ENCODE measurements at regions not wholly inside any gene's neighbourhood (a gene's known extent, or its start where the extent isn't known, plus 50 kb on each side); places are given as distances from the start of the nearest gene placed in this dataset.
"Not testable (repeated sequence)": the region's sequence is repeated elsewhere in the genome, so short reads cannot be mapped to it uniquely, and the experiment has no call there.

DNA sequence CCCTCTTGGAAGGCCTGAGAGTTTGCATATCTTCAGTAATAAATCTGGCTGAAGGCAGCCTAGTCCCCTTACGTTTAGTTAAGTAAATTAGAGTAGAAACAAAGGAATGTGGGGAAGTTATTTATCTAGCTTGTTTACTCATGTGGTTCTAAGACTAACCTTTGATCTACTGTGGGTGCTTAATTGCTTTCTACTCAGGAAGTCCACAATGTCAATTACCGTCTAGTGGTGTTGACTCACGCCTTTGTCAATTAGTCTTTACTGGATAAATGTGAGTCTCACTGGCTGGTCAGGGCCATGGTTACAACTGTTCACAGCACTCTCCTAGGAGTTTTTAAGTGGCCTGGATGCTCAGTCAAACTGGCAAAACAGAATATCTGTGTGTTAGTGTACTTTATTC, 2338.4 kb downstream of the TP53TG3F start:
- H4K20me1 ChIP-seq (ENCODE audit: control insufficient read depth, extremely low read depth, insufficient read depth, low read length): no peaks in the 10 kb centered on the region

DNA sequence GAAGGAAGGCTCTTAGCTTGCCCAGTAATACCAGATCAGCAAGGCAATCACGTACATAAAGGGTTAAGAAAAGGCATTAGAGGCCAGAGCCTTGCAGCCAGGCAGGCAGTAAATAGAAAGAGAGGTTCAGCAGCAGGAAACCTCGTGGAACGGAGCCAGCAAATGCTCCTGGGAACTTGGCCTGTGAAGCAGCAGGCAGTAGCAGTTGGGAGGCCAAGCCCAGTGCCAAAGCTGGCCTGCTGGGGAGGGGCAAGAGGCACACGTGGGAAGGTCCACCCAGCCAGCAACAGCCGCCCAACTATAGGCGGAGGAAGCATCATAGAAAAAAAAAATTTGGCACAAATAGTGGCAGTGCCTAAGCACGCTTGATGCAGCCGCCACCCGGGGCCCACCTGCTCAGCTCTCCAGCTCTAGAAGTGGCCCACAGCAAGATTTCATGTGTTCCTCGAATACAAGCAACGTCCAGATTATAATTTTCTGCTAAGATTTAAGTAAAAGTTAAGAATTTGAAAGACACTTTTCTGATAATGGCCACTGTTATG, 2339.5 kb downstream of the TP53TG3F start:
- FAIRE-seq (no peak), DNase-seq (ENCODE audit: low read depth, low spot score) (no peak)
- H4K20me1 ChIP-seq (ENCODE audit: control insufficient read depth, extremely low read depth, insufficient read depth, low read length): no peaks in the 10 kb centered on the region
- no peak overlapping the region for H3K27ac ChIP-seq (ENCODE audit: control insufficient read depth, insufficient read depth, low read length)
- no peak overlapping the region for H3K4me3 ChIP-seq (ENCODE audit: control insufficient read depth in 2 of 3, extremely low read depth in 1 of 3, insufficient read depth in 2 of 3, low read depth in 1 of 3, low read length in 3 of 3)
- no peak overlapping the region for H3K9ac ChIP-seq (ENCODE audit: control insufficient read depth, extremely low read depth, insufficient read depth, low read length)
- H3K36me3 ChIP-seq (ENCODE audit: control insufficient read depth in 2 of 2, extremely low read depth in 1 of 2, insufficient read depth in 2 of 2, low read length in 2 of 2): no peaks in the 10 kb centered on the region
- H3K9me3 ChIP-seq (ENCODE audit: control insufficient read depth, low read depth, low read length): no peaks in the 10 kb centered on the region
- dilution Hi-C loops (cut with MboI; ENCODE audit: extremely low pct_ligation_motif_present, low sequenced_read_pairs): no loop called here
- no peaks in the 10 kb centered on the region for H3K27me3 ChIP-seq (ENCODE audit: control insufficient read depth, extremely low read depth, insufficient read depth, low read length)
- no peaks in the 10 kb centered on the region for H3K79me2 ChIP-seq (ENCODE audit: control insufficient read depth, insufficient read depth, low read length)
- H2AFZ ChIP-seq (ENCODE audit: control insufficient read depth, low read length): peak overlapping the region; percentile 8
- H3K9me1 ChIP-seq (ENCODE audit: control insufficient read depth, extremely low read depth, insufficient read depth, low read length): no peaks in the 10 kb centered on the region
- no peak for TF ChIP-seq EZH2 (IDR thresholded peaks at IDR 0.05; ENCODE audit: low read length)
- TF ChIP-seq, protein P1, sequence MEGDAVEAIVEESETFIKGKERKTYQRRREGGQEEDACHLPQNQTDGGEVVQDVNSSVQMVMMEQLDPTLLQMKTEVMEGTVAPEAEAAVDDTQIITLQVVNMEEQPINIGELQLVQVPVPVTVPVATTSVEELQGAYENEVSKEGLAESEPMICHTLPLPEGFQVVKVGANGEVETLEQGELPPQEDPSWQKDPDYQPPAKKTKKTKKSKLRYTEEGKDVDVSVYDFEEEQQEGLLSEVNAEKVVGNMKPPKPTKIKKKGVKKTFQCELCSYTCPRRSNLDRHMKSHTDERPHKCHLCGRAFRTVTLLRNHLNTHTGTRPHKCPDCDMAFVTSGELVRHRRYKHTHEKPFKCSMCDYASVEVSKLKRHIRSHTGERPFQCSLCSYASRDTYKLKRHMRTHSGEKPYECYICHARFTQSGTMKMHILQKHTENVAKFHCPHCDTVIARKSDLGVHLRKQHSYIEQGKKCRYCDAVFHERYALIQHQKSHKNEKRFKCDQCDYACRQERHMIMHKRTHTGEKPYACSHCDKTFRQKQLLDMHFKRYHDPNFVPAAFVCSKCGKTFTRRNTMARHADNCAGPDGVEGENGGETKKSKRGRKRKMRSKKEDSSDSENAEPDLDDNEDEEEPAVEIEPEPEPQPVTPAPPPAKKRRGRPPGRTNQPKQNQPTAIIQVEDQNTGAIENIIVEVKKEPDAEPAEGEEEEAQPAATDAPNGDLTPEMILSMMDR (optimal IDR thresholded peaks at IDR 0.05 in 1 of 3, IDR thresholded peaks at IDR 0.05 in 1 of 3, conservative IDR thresholded peaks at IDR 0.05 in 1 of 3; ENCODE audit: extremely low read depth in 1 of 3, insufficient read depth in 2 of 3, low read length in 3 of 3): no peak
- H3K4me2 ChIP-seq (ENCODE audit: control insufficient read depth, extremely low read depth, insufficient read depth, low read depth, low read length): no peak overlapping the region
- no peaks in the 10 kb centered on the region for H3K4me1 ChIP-seq (ENCODE audit: control insufficient read depth, extremely low read depth, insufficient read depth, low read length)

More for the DNA sequence above, 2338.4 kb downstream of the TP53TG3F start:
- TF ChIP-seq, protein P1 (optimal IDR thresholded peaks at IDR 0.05 in 1 of 3, IDR thresholded peaks at IDR 0.05 in 1 of 3, conservative IDR thresholded peaks at IDR 0.05 in 1 of 3; ENCODE audit: extremely low read depth in 1 of 3, insufficient read depth in 2 of 3, low read length in 3 of 3): no peak
- no peak for TF ChIP-seq EZH2 (IDR thresholded peaks at IDR 0.05; ENCODE audit: low read length)
- H3K4me3 ChIP-seq (ENCODE audit: control insufficient read depth in 2 of 3, extremely low read depth in 1 of 3, insufficient read depth in 2 of 3, low read depth in 1 of 3, low read length in 3 of 3): no peak overlapping the region
- H3K9ac ChIP-seq (ENCODE audit: control insufficient read depth, extremely low read depth, insufficient read depth, low read length): no peak overlapping the region
- FAIRE-seq (no peak), DNase-seq (ENCODE audit: low read depth, low spot score) (no peak)
- H3K79me2 ChIP-seq (ENCODE audit: control insufficient read depth, insufficient read depth, low read length): no peaks in the 10 kb centered on the region
- no peak overlapping the region for H2AFZ ChIP-seq (ENCODE audit: control insufficient read depth, low read length)
- H3K36me3 ChIP-seq (ENCODE audit: control insufficient read depth in 2 of 2, extremely low read depth in 1 of 2, insufficient read depth in 2 of 2, low read length in 2 of 2): no peaks in the 10 kb centered on the region
- no peak overlapping the region for H3K4me2 ChIP-seq (ENCODE audit: control insufficient read depth, extremely low read depth, insufficient read depth, low read depth, low read length)
- dilution Hi-C loops (cut with MboI; ENCODE audit: extremely low pct_ligation_motif_present, low sequenced_read_pairs): no loop called here
- H3K4me1 ChIP-seq (ENCODE audit: control insufficient read depth, extremely low read depth, insufficient read depth, low read length): no peaks in the 10 kb centered on the region
- no peaks in the 10 kb centered on the region for H3K9me1 ChIP-seq (ENCODE audit: control insufficient read depth, extremely low read depth, insufficient read depth, low read length)
- H3K9me3 ChIP-seq (ENCODE audit: control insufficient read depth, low read depth, low read length): no peaks in the 10 kb centered on the region
- no peak overlapping the region for H3K27ac ChIP-seq (ENCODE audit: control insufficient read depth, insufficient read depth, low read length)
- H3K27me3 ChIP-seq (ENCODE audit: control insufficient read depth, extremely low read depth, insufficient read depth, low read length): no peaks in the 10 kb centered on the region

DNA sequence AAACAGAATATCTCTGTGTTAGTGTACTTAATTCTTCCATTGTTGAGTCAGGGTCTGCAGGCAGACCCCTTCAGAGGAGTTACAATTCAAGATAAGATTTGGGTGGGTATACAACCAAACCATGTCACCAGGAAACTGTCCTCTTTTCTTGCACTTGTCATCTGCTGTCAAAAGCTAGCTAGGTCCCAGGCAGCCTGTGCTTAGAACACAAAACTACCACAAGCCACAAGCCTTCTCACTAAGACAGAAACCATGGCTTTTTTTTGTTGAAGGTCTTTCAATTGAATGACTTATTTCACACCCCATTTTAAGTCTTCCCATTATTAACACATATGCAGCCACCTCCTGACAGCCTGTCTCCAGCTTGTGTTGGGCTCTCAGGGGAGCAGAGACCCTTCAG, 2345.1 kb downstream of the TP53TG3F start:
- H3K27ac ChIP-seq (ENCODE audit: control insufficient read depth, insufficient read depth, low read length); H3K9me1 ChIP-seq (ENCODE audit: control insufficient read depth, extremely low read depth, insufficient read depth, low read length); H3K4me2 ChIP-seq (ENCODE audit: control insufficient read depth, extremely low read depth, insufficient read depth, low read depth, low read length); H3K9ac ChIP-seq (ENCODE audit: control insufficient read depth, extremely low read depth, insufficient read depth, low read length); dilution Hi-C loops (cut with MboI; ENCODE audit: extremely low pct_ligation_motif_present, low sequenced_read_pairs); H3K36me3 ChIP-seq (ENCODE audit: control insufficient read depth in 2 of 2, extremely low read depth in 1 of 2, insufficient read depth in 2 of 2, low read length in 2 of 2); DNase-seq (ENCODE audit: low read depth, low spot score); H3K9me3 ChIP-seq (ENCODE audit: control insufficient read depth, low read depth, low read length); H2AFZ ChIP-seq (ENCODE audit: control insufficient read depth, low read length); H3K27me3 ChIP-seq (ENCODE audit: control insufficient read depth, extremely low read depth, insufficient read depth, low read length); H3K79me2 ChIP-seq (ENCODE audit: control insufficient read depth, insufficient read depth, low read length); H4K20me1 ChIP-seq (ENCODE audit: control insufficient read depth, extremely low read depth, insufficient read depth, low read length); H3K4me1 ChIP-seq (ENCODE audit: control insufficient read depth, extremely low read depth, insufficient read depth, low read length); H3K4me3 ChIP-seq (ENCODE audit: control insufficient read depth in 2 of 3, extremely low read depth in 1 of 3, insufficient read depth in 2 of 3, low read depth in 1 of 3, low read length in 3 of 3); FAIRE-seq: not testable (repeated sequence)

All from keratinocyte (primary cell).